GM23338 (cell line): ENCODE measurements at regions not wholly inside any gene's neighbourhood (a gene's known extent, or its start where the extent isn't known, plus 50 kb on each side); places are given as distances from the start of the nearest gene placed in this dataset.

Experiments
- ATAC-seq: fragments of 200-7000 bp; cut with Tn5 transposase; 3 replicates; pipeline ENCODE4 v1.9.1; 2020
- DNase-seq: peaks from one replicate; pipeline ENCODE4 v3.0.0-alpha.2; 2015; ENCODE audit warnings: low spot score
- H2AFZ ChIP-seq: fragments of 200-600 bp; sonication (generic); 2 replicates; pipeline ENCODE4 v1.8.0; 2016; ENCODE audit warnings: antibody characterized with exemption, mild to moderate bottlenecking, moderate library complexity
- H3F3A ChIP-seq: fragments of 200-600 bp; sonication (generic); replicated peaks from 2 replicates; pipeline ENCODE4 v1.8.0; 2017; ENCODE audit warnings: antibody characterized with exemption, mixed run types, low read depth
- H3K27ac ChIP-seq: fragments of 200-600 bp; sonication (generic); 2 replicates; pipeline ENCODE4 v1.6.1; 2016; ENCODE audit warnings: low read depth
- H3K27me3 ChIP-seq: fragments of 200-600 bp; sonication (generic); 2 replicates; pipeline ENCODE4 v1.8.0; 2016; ENCODE audit warnings: mild to moderate bottlenecking, mixed run types, moderate library complexity; ENCODE audit not compliant: insufficient read depth
- H3K36me3 ChIP-seq: fragments of 200-600 bp; sonication (generic); 2 replicates; pipeline ENCODE4 v1.8.0; 2016; ENCODE audit warnings: mild to moderate bottlenecking; ENCODE audit not compliant: insufficient read depth
- H3K4me1 ChIP-seq: fragments of 200-600 bp; sonication (generic); 2 replicates; pipeline ENCODE4 v1.8.0; 2016; ENCODE audit warnings: mild to moderate bottlenecking, moderate library complexity; ENCODE audit not compliant: insufficient read depth
- H3K4me2 ChIP-seq: fragments of 200-600 bp; sonication (generic); 2 replicates; pipeline ENCODE4 v1.7.1; 2017; ENCODE audit warnings: mixed run types
- H3K4me3 ChIP-seq: fragments of 200-600 bp; sonication (generic); 2 replicates; pipeline ENCODE4 v1.6.1; 2016; ENCODE audit warnings: mixed run types
- H3K79me2 ChIP-seq: fragments of 200-600 bp; sonication (generic); replicated peaks from 2 replicates; pipeline ENCODE4 v1.8.0; 2017; ENCODE audit warnings: mild to moderate bottlenecking; ENCODE audit not compliant: insufficient read depth
- H3K9me2 ChIP-seq: fragments of 200-600 bp; sonication (generic); 2 replicates; pipeline ENCODE4 v1.8.0; 2017; ENCODE audit not compliant: insufficient read depth
- H4K20me1 ChIP-seq: fragments of 200-600 bp; sonication (generic); replicated peaks from 2 replicates; pipeline ENCODE4 v1.8.0; 2017; ENCODE audit warnings: mild to moderate bottlenecking; ENCODE audit not compliant: insufficient read depth
- H3K27ac Mint-ChIP-seq: 2 replicates; pipeline ENCODE4 v1.8.0; 2020; ENCODE audit warnings: inconsistent platforms, mild to moderate bottlenecking, moderate library complexity, mixed read lengths
- H3K27me3 Mint-ChIP-seq: 3 replicates; pipeline ENCODE4 v1.8.0; 2022; ENCODE audit warnings: low read depth, mild to moderate bottlenecking, moderate library complexity, mixed read lengths, inconsistent platforms; ENCODE audit not compliant: insufficient read depth, poor library complexity
- H3K36me3 Mint-ChIP-seq: 3 replicates; pipeline ENCODE4 v1.8.0; 2021; ENCODE audit warnings: low read depth, mild to moderate bottlenecking, inconsistent platforms, moderate library complexity, mixed read lengths
- H3K4me1 Mint-ChIP-seq: 3 replicates; pipeline ENCODE4 v1.8.0; 2020; ENCODE audit warnings: mild to moderate bottlenecking, inconsistent platforms, mixed read lengths
- H3K4me3 Mint-ChIP-seq: 3 replicates; pipeline ENCODE4 v1.8.0; 2021; ENCODE audit warnings: moderate library complexity, mild to moderate bottlenecking, inconsistent platforms, mixed read lengths
- H3K9me3 Mint-ChIP-seq: 3 replicates; pipeline ENCODE4 v1.8.0; 2020; ENCODE audit warnings: moderate library complexity, mild to moderate bottlenecking, inconsistent platforms, mixed read lengths
- CREB1 ChIP-seq: fragments of 250-450 bp; sonication (Bioruptor Pico); IDR thresholded peaks from 2 replicates; pipeline ENCODE4 v1.5.0; 2020; ENCODE audit warnings: low read depth, mild to moderate bottlenecking, moderate library complexity
- ETS1 ChIP-seq: IDR thresholded peaks from 2 replicates; pipeline ENCODE4 v1.6.1; 2016; ENCODE audit warnings: antibody characterized with exemption
- EZH2 ChIP-seq: fragments of 200-600 bp; sonication (generic); IDR thresholded peaks from one replicate; pipeline ENCODE4 v1.8.0; 2017; ENCODE audit warnings: antibody characterized with exemption, mild to moderate bottlenecking, low read depth; ENCODE audit not compliant: unreplicated experiment
- EZH2phosphoT487 ChIP-seq: fragments of 200-600 bp; sonication (generic); IDR thresholded peaks from one replicate; pipeline ENCODE4 v1.8.1; 2018; ENCODE audit warnings: antibody characterized with exemption; ENCODE audit not compliant: unreplicated experiment
- JUNB ChIP-seq: IDR thresholded peaks from one replicate; pipeline ENCODE4 v1.6.1; 2016; ENCODE audit warnings: antibody characterized with exemption; ENCODE audit not compliant: unreplicated experiment
- NANOG ChIP-seq: IDR thresholded peaks from 2 replicates; pipeline ENCODE4 v1.6.1; 2016; ENCODE audit warnings: antibody characterized with exemption, borderline replicate concordance
- POLR2AphosphoS5 ChIP-seq: IDR thresholded peaks from 2 replicates; pipeline ENCODE4 v1.6.1; 2016; ENCODE audit warnings: antibody characterized with exemption, low read depth
- STAT1 ChIP-seq: IDR thresholded peaks from one replicate; pipeline ENCODE4 v1.6.1; 2016; ENCODE audit warnings: antibody characterized with exemption; ENCODE audit not compliant: unreplicated experiment
- ZNF114 ChIP-seq: fragments of 250-450 bp; sonication (Bioruptor Pico); IDR thresholded peaks from 2 replicates; pipeline ENCODE4 v1.5.0; 2020; ENCODE audit warnings: mild to moderate bottlenecking, moderate library complexity
- ZNF331 ChIP-seq: fragments of 250-450 bp; sonication (Bioruptor Pico); IDR thresholded peaks from 2 replicates; pipeline ENCODE4 v1.5.0; 2020; ENCODE audit warnings: low read depth, mild to moderate bottlenecking, moderate library complexity
- TF ChIP-seq, protein P1 (sequence below), 2 experiments: fragments of 200-600 bp in 1 of 2; sonication (generic) in 1 of 2; conservative IDR thresholded peaks; 2 replicates each; pipeline versions ENCODE4 v1.5.1 to v1.6.1; 2016 to 2017; ENCODE audit warnings: antibody characterized with exemption in 2 of 2, low read depth in 2 of 2, mild to moderate bottlenecking in 2 of 2, moderate library complexity in 1 of 2
- TF ChIP-seq, protein P2 (sequence below): fragments of 250-450 bp; sonication (Bioruptor Pico); IDR thresholded peaks from 2 replicates; pipeline ENCODE4 v1.5.0; 2020; ENCODE audit warnings: mild to moderate bottlenecking, moderate library complexity
- TF ChIP-seq, protein P3 (sequence below): IDR thresholded peaks from one replicate; pipeline ENCODE4 v1.6.1; 2018; ENCODE audit warnings: antibody characterized with exemption; ENCODE audit not compliant: unreplicated experiment

DNA sequence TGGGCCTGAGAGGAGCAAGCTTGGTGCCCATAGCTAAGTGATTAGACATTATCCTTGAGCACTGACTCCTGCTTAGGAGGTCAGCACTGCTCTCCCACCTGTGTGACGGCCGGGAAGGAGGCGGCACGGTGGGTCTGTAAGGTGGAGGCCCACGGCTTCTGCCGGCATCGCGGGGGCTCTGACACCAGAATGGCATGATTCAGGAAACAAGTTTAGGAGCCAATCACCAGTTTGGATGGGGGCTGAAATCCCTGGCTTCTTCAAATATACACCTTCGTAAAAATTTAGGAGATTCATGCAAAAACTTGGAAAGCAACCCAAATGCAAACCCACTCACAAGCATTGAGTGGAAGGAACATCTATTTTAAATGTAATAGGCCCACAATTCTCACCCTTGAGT lies 307.3 kb upstream of the TSHZ3 start:
- no peak for ATAC-seq
- Histone ChIP-seq H3K27ac (no peak overlapping the region), H3K4me3 (no peak overlapping the region), H3F3A (no peaks in the 10 kb centered on the region), H3K4me2 (no peak overlapping the region), H3K36me3 (no peaks in the 10 kb centered on the region), H3K9me2 (peaks cover 6% of the 10 kb centered on the region; the same call in 1 of the 2 replicates), H4K20me1 (no peaks in the 10 kb centered on the region), H3K79me2 (no peaks in the 10 kb centered on the region), H3K4me1 (no peaks in the 10 kb centered on the region), H2AFZ (no peak overlapping the region), H3K27me3 (no peaks in the 10 kb centered on the region)
- peaks cover 4% of the 10 kb centered on the region; the same call in 1 of the 3 replicates for H3K4me1 Mint-ChIP-seq
- H3K27ac Mint-ChIP-seq = no peak overlapping the region
- H3K36me3 Mint-ChIP-seq = no peaks in the 10 kb centered on the region
- no peak for DNase-seq
- TF ChIP-seq ZNF114 (CRISPR knock-in tag) (no peak), CREB1 (no peak), EZH2 (no peak), EZH2phosphoT487 (no peak), ZNF331 (CRISPR knock-in tag) (no peak), POLR2AphosphoS5 (no peak), NANOG (no peak), ETS1 (no peak), STAT1 (no peak), JUNB (no peak)
- TF ChIP-seq, protein P1, sequence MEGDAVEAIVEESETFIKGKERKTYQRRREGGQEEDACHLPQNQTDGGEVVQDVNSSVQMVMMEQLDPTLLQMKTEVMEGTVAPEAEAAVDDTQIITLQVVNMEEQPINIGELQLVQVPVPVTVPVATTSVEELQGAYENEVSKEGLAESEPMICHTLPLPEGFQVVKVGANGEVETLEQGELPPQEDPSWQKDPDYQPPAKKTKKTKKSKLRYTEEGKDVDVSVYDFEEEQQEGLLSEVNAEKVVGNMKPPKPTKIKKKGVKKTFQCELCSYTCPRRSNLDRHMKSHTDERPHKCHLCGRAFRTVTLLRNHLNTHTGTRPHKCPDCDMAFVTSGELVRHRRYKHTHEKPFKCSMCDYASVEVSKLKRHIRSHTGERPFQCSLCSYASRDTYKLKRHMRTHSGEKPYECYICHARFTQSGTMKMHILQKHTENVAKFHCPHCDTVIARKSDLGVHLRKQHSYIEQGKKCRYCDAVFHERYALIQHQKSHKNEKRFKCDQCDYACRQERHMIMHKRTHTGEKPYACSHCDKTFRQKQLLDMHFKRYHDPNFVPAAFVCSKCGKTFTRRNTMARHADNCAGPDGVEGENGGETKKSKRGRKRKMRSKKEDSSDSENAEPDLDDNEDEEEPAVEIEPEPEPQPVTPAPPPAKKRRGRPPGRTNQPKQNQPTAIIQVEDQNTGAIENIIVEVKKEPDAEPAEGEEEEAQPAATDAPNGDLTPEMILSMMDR (conservative IDR thresholded peaks at IDR 0.05; ENCODE audit: low read depth in 2 of 2) = no peak
- TF ChIP-seq, protein P2, sequence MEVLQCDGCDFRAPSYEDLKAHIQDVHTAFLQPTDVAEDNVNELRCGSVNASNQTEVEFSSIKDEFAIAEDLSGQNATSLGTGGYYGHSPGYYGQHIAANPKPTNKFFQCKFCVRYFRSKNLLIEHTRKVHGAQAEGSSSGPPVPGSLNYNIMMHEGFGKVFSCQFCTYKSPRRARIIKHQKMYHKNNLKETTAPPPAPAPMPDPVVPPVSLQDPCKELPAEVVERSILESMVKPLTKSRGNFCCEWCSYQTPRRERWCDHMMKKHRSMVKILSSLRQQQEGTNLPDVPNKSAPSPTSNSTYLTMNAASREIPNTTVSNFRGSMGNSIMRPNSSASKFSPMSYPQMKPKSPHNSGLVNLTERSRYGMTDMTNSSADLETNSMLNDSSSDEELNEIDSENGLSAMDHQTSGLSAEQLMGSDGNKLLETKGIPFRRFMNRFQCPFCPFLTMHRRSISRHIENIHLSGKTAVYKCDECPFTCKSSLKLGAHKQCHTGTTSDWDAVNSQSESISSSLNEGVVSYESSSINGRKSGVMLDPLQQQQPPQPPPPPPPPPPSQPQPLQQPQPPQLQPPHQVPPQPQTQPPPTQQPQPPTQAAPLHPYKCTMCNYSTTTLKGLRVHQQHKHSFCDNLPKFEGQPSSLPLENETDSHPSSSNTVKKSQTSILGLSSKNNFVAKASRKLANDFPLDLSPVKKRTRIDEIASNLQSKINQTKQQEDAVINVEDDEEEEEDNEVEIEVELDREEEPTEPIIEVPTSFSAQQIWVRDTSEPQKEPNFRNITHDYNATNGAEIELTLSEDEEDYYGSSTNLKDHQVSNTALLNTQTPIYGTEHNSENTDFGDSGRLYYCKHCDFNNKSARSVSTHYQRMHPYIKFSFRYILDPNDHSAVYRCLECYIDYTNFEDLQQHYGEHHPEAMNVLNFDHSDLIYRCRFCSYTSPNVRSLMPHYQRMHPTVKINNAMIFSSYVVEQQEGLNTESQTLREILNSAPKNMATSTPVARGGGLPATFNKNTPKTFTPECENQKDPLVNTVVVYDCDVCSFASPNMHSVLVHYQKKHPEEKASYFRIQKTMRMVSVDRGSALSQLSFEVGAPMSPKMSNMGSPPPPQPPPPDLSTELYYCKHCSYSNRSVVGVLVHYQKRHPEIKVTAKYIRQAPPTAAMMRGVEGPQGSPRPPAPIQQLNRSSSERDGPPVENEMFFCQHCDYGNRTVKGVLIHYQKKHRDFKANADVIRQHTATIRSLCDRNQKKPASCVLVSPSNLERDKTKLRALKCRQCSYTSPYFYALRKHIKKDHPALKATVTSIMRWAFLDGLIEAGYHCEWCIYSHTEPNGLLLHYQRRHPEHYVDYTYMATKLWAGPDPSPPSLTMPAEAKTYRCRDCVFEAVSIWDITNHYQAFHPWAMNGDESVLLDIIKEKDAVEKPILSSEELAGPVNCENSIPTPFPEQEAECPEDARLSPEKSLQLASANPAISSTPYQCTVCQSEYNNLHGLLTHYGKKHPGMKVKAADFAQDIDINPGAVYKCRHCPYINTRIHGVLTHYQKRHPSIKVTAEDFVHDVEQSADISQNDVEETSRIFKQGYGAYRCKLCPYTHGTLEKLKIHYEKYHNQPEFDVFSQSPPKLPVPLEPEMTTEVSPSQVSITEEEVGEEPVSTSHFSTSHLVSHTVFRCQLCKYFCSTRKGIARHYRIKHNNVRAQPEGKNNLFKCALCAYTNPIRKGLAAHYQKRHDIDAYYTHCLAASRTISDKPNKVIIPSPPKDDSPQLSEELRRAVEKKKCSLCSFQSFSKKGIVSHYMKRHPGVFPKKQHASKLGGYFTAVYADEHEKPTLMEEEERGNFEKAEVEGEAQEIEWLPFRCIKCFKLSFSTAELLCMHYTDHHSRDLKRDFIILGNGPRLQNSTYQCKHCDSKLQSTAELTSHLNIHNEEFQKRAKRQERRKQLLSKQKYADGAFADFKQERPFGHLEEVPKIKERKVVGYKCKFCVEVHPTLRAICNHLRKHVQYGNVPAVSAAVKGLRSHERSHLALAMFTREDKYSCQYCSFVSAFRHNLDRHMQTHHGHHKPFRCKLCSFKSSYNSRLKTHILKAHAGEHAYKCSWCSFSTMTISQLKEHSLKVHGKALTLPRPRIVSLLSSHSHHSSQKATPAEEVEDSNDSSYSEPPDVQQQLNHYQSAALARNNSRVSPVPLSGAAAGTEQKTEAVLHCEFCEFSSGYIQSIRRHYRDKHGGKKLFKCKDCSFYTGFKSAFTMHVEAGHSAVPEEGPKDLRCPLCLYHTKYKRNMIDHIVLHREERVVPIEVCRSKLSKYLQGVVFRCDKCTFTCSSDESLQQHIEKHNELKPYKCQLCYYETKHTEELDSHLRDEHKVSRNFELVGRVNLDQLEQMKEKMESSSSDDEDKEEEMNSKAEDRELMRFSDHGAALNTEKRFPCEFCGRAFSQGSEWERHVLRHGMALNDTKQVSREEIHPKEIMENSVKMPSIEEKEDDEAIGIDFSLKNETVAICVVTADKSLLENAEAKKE (CRISPR knock-in tag) = no peak
- TF ChIP-seq, protein P3, sequence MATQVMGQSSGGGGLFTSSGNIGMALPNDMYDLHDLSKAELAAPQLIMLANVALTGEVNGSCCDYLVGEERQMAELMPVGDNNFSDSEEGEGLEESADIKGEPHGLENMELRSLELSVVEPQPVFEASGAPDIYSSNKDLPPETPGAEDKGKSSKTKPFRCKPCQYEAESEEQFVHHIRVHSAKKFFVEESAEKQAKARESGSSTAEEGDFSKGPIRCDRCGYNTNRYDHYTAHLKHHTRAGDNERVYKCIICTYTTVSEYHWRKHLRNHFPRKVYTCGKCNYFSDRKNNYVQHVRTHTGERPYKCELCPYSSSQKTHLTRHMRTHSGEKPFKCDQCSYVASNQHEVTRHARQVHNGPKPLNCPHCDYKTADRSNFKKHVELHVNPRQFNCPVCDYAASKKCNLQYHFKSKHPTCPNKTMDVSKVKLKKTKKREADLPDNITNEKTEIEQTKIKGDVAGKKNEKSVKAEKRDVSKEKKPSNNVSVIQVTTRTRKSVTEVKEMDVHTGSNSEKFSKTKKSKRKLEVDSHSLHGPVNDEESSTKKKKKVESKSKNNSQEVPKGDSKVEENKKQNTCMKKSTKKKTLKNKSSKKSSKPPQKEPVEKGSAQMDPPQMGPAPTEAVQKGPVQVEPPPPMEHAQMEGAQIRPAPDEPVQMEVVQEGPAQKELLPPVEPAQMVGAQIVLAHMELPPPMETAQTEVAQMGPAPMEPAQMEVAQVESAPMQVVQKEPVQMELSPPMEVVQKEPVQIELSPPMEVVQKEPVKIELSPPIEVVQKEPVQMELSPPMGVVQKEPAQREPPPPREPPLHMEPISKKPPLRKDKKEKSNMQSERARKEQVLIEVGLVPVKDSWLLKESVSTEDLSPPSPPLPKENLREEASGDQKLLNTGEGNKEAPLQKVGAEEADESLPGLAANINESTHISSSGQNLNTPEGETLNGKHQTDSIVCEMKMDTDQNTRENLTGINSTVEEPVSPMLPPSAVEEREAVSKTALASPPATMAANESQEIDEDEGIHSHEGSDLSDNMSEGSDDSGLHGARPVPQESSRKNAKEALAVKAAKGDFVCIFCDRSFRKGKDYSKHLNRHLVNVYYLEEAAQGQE = no peak
- H3K9me3 Mint-ChIP-seq = peaks cover 7% of the 10 kb centered on the region; the same call in 2 of the 3 replicates
- peaks cover 5% of the 10 kb centered on the region for H3K27me3 Mint-ChIP-seq
- H3K4me3 Mint-ChIP-seq = no peak overlapping the region
